Upper lobe of left lung (tissue), 6 donors: ENCODE measurements at regions not wholly inside any gene's neighbourhood (a gene's known extent, or its start where the extent isn't known, plus 50 kb on each side); places are given as distances from the start of the nearest gene placed in this dataset.
"Not testable (repeated sequence)": the region's sequence is repeated elsewhere in the genome, so short reads cannot be mapped to it uniquely, and the experiment has no call there.

Experiments
- ATAC-seq, 2 donors: fragments of 200-7000 bp; cut with Tn5 transposase; one replicate each; pipeline ENCODE4 v1.9.1; 2022; ENCODE audit warnings: mild to moderate bottlenecking in 2 of 2, moderate library complexity in 2 of 2; ENCODE audit not compliant: low FRiP score in 2 of 2
- DNase-seq, 2 donors: peaks; one replicate each; pipeline ENCODE4 v3.0.0-alpha.2; 2019 to 2020
- H3K27ac ChIP-seq, 4 donors: fragments of 200-600 bp; sonication (generic); one replicate each; pipeline ENCODE4 v1.5.1; 2016 to 2019
- H3K27me3 ChIP-seq, 4 donors: fragments of 200-600 bp; sonication (generic); one replicate each; pipeline ENCODE4 v1.5.1; 2017 to 2019
- H3K36me3 ChIP-seq, 4 donors: fragments of 200-600 bp; sonication (generic); one replicate each; pipeline ENCODE4 v1.5.1; 2016 to 2019
- H3K4me1 ChIP-seq, 4 donors: fragments of 200-600 bp; sonication (generic); one replicate each; pipeline ENCODE4 v1.5.1; 2018 to 2019
- H3K4me3 ChIP-seq, 4 donors: fragments of 200-600 bp; sonication (generic); one replicate each; pipeline ENCODE4 v1.5.1; 2017 to 2019; ENCODE audit warnings: mild to moderate bottlenecking in 2 of 4, moderate library complexity in 1 of 4
- H3K9me3 ChIP-seq, 4 donors: fragments of 200-600 bp; sonication (generic); one replicate each; pipeline ENCODE4 v1.5.1; 2018 to 2019
- CTCF ChIP-seq, 6 experiments: fragments of 450-650 bp in 4 of 6; fragments of 200-600 bp in 2 of 6; sonication (generic) in 2 of 6; IDR thresholded peaks; one replicate each; pipeline ENCODE4 v1.5.1; 2016 to 2019; ENCODE audit warnings: antibody characterized with exemption in 6 of 6
- EP300 ChIP-seq, 4 donors: sonication (generic); formaldehyde crosslinking; IDR thresholded peaks; one replicate each; pipeline ENCODE4 v1.5.1; 2017; ENCODE audit warnings: antibody characterized with exemption in 4 of 4, control low read depth in 2 of 4
- POLR2A ChIP-seq, 4 donors: fragments of 450-650 bp; IDR thresholded peaks; one replicate each; pipeline ENCODE4 v1.5.1; 2016 to 2017; ENCODE audit warnings: antibody characterized with exemption in 4 of 4, mild to moderate bottlenecking in 2 of 4
- POLR2AphosphoS5 ChIP-seq, 2 donors: sonication (generic); formaldehyde crosslinking; IDR thresholded peaks; one replicate each; pipeline ENCODE4 v1.5.1; 2017; ENCODE audit warnings: antibody characterized with exemption in 2 of 2
- WGBS, 2 donors: methylation state at CpG; one replicate each; pipeline ENCODE4 v1.1.5; 2017 to 2018; 5-methylcytosine and 5-hydroxymethylcytosine counted together
- donor health status: DM: no; HTN: no; CAD: no; lungs with moderate emphysema.
- donor health status: DM: no; HTN: yes; CAD: no; lungs with severe emphysema.

DNA sequence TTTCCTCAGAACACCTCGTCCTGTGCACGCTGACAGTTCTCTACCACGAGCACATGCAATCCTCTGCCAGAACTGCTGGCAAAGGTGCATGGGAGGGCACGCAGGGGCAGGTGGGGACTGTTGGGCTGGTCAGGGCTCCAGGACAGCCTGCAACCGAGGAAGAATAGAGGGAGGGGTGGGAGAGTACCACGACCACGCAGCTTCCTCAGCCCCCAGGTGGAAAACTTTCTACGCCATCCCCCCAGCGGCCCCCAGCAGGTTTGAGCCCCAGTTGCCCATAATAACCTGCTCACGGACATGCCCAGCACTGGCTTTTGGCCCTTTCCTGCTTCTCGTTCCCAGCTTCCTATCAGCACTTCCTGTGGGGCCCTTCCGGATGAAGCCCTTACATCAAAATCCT is 199.3 kb downstream of the C16orf95 start:
- Histone ChIP-seq H3K4me3 (no peak overlapping the region), H3K36me3 (no peaks in the 10 kb centered on the region), H3K27me3 (no peaks in the 10 kb centered on the region), H3K9me3 (no peaks in the 10 kb centered on the region), H3K4me1 (no peaks in the 10 kb centered on the region), H3K27ac (no peak overlapping the region)
- 35 to 37% methylated on average over 12 of the region's 12 CpGs for WGBS, 2 donors
- ATAC-seq (no peak), DNase-seq (no peak)
- TF ChIP-seq POLR2AphosphoS5 (IDR thresholded peaks at IDR 0.05) = no peak
- no peak for TF ChIP-seq CTCF (IDR thresholded peaks at IDR 0.05)
- no peak for TF ChIP-seq EP300 (IDR thresholded peaks at IDR 0.05)
- no peak for TF ChIP-seq POLR2A (IDR thresholded peaks at IDR 0.05)

GRCh38 chr16:87119168-87119567 is 198.0 kb downstream of the C16orf95 start:
- no peaks in the 10 kb centered on the region for H3K4me1 ChIP-seq
- DNase-seq (no peak), ATAC-seq (no peak)
- whole genome bisulfite sequencing, 2 donors = 75 to 80% methylated on average over 2 of the region's 2 CpGs
- no peak overlapping the region for H3K4me3 ChIP-seq
- H3K9me3 ChIP-seq = peaks cover 0 to 6% (median 0%) of the 10 kb centered on the region in 4 donors
- no peak for TF ChIP-seq EP300 (IDR thresholded peaks at IDR 0.05)
- TF ChIP-seq CTCF (IDR thresholded peaks at IDR 0.05) = no peak
- no peak for TF ChIP-seq POLR2A (IDR thresholded peaks at IDR 0.05)
- no peak for TF ChIP-seq POLR2AphosphoS5 (IDR thresholded peaks at IDR 0.05)
- no peaks in the 10 kb centered on the region for H3K27me3 ChIP-seq
- no peaks in the 10 kb centered on the region for H3K36me3 ChIP-seq
- no peak overlapping the region for H3K27ac ChIP-seq

GRCh38 chr16:87119748-87120147 is 197.4 kb downstream of the C16orf95 start:
- Histone ChIP-seq H3K4me3 (no peak overlapping the region), H3K27me3 (no peaks in the 10 kb centered on the region), H3K36me3 (no peaks in the 10 kb centered on the region), H3K4me1 (no peaks in the 10 kb centered on the region), H3K27ac (no peak overlapping the region), H3K9me3 (peaks cover 0 to 6% (median 0%) of the 10 kb centered on the region in 4 donors)
- no peak for TF ChIP-seq POLR2AphosphoS5 (IDR thresholded peaks at IDR 0.05)
- TF ChIP-seq CTCF (IDR thresholded peaks at IDR 0.05) = no peak
- no peak for TF ChIP-seq POLR2A (IDR thresholded peaks at IDR 0.05)
- TF ChIP-seq EP300 (IDR thresholded peaks at IDR 0.05) = no peak
- DNase-seq = no peak
- 94 to 96% methylated on average over 8 to 9 of the region's 9 CpGs for WGBS, 2 donors
- ATAC-seq = no peak

DNA sequence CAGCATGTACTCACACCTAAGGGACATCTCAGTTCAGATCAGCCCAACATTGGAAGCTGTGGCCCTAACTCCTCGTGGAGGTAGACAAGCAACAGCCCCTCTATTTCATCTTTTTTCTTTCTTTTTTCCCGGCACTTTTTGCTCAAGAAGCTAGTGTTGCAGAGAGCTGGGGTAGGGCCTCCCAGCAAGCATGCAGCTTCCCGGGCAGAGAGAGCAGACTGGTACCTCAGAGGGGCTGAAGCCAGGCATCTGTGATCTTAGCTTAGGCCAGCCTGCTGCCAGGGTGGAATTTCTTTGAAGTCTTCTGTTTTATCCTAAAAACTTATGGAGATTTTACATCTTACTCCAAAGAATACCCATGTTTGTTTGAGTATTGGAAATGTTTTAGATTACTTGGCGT is 195.4 kb downstream of the C16orf95 start:
- Histone ChIP-seq H3K4me1 (peaks cover 0 to 4% (median 1%) of the 10 kb centered on the region in 4 donors), H3K27ac (no peak overlapping the region), H3K27me3 (no peaks in the 10 kb centered on the region), H3K4me3 (no peak overlapping the region), H3K36me3 (no peaks in the 10 kb centered on the region), H3K9me3 (peaks cover 0 to 6% (median 0%) of the 10 kb centered on the region in 4 donors)
- TF ChIP-seq EP300 (IDR thresholded peaks at IDR 0.05) = no peak
- TF ChIP-seq CTCF (IDR thresholded peaks at IDR 0.05) = no peak
- TF ChIP-seq POLR2AphosphoS5 (IDR thresholded peaks at IDR 0.05) = no peak
- no peak for TF ChIP-seq POLR2A (IDR thresholded peaks at IDR 0.05)
- 65 to 72% methylated on average over 4 of the region's 4 CpGs for WGBS, 2 donors
- DNase-seq (no peak), ATAC-seq (no peak)

- DNase-seq (peak in 1 of 2 donors; percentile 40), ATAC-seq (no peak)
- Histone ChIP-seq H3K9me3 (peaks cover 0 to 6% (median 0%) of the 10 kb centered on the region in 4 donors), H3K4me3 (no peak overlapping the region), H3K36me3 (no peaks in the 10 kb centered on the region), H3K4me1 (peaks cover 0 to 4% (median 1%) of the 10 kb centered on the region in 4 donors), H3K27ac (no peak overlapping the region), H3K27me3 (no peaks in the 10 kb centered on the region)
- WGBS, 2 donors = 95 to 98% methylated on average over 10 to 12 of the region's 12 CpGs
- TF ChIP-seq POLR2AphosphoS5 (IDR thresholded peaks at IDR 0.05) = no peak
- TF ChIP-seq EP300 (IDR thresholded peaks at IDR 0.05) = no peak
- no peak for TF ChIP-seq CTCF (IDR thresholded peaks at IDR 0.05)
- no peak for TF ChIP-seq POLR2A (IDR thresholded peaks at IDR 0.05)
Measured at GRCh38 chr16:87123356-87124001, 193.7 kb downstream of the C16orf95 start.

DNA sequence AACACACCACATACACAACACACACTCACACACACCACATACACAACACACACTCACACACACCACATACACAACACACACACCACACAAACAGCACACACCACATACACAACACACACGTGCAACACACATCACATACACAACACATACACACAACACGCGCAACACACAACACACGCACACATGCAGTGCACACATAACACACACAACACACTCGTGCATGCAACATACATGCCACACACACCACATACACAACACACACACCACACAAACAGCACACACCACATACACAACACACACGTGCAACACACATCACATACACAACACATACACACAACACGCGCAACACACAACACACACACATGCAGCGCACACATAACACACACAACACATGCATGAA is 192.8 kb downstream of the C16orf95 start:
- DNase-seq, H3K27me3 ChIP-seq, H3K27ac ChIP-seq, H3K4me3 ChIP-seq, H3K4me1 ChIP-seq, H3K36me3 ChIP-seq, H3K9me3 ChIP-seq, ATAC-seq: not testable (repeated sequence)
- WGBS, 2 donors = 90 to 91% methylated on average over 9 of the region's 9 CpGs
